ENCODE measurements at regions not wholly inside any gene's neighbourhood (a gene's known extent, or its start where the extent isn't known, plus 50 kb on each side); places are given as distances from the start of the nearest gene placed in this dataset.
A peak's percentile ranks its signal among the peaks of the same experiment; 100 is the strongest.

DNA sequence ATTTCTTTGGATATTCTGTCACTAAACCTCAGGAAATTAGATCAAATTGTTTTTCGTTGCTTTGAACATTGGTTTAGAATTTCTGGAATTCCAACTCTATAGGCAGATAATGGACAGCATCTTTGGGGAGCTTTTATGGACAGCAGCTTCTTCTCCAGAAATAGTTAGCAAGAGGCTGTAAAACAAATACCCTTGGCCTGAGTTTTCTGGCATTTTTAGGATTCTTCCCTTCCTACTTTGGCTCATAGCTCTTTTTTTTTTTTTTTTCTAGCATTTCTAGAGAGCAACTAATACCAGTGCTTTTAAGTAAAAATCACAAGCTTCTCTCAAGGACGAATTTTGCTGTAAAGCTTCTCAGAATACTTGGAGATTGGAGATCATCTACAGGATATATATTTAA, 169.8 kb upstream of the SPRY2 start:
- H3K36me3 ChIP-seq: no peaks in the 10 kb centered on the region
- no peak for DNase-seq (ENCODE audit: low spot score)
- H3K4me3 ChIP-seq: no peak overlapping the region
- H3K9me3 ChIP-seq: peaks cover 0 to 13% of the 10 kb centered on the region in 2 donors
- no peaks in the 10 kb centered on the region for H3K27me3 ChIP-seq
- no peak overlapping the region for H3K27ac ChIP-seq
- TF ChIP-seq, protein P1, sequence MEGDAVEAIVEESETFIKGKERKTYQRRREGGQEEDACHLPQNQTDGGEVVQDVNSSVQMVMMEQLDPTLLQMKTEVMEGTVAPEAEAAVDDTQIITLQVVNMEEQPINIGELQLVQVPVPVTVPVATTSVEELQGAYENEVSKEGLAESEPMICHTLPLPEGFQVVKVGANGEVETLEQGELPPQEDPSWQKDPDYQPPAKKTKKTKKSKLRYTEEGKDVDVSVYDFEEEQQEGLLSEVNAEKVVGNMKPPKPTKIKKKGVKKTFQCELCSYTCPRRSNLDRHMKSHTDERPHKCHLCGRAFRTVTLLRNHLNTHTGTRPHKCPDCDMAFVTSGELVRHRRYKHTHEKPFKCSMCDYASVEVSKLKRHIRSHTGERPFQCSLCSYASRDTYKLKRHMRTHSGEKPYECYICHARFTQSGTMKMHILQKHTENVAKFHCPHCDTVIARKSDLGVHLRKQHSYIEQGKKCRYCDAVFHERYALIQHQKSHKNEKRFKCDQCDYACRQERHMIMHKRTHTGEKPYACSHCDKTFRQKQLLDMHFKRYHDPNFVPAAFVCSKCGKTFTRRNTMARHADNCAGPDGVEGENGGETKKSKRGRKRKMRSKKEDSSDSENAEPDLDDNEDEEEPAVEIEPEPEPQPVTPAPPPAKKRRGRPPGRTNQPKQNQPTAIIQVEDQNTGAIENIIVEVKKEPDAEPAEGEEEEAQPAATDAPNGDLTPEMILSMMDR (IDR thresholded peaks at IDR 0.05): no peak
- no peaks in the 10 kb centered on the region for H3K4me1 ChIP-seq

GRCh38 chr13:80509264-80509663, 168.3 kb upstream of the SPRY2 start:
- H3K27me3 ChIP-seq: no peaks in the 10 kb centered on the region
- H3K4me1 ChIP-seq: no peaks in the 10 kb centered on the region
- TF ChIP-seq, protein P1 (IDR thresholded peaks at IDR 0.05): no peak
- no peak overlapping the region for H3K27ac ChIP-seq
- no peak overlapping the region for H3K4me3 ChIP-seq
- no peak for DNase-seq (ENCODE audit: low spot score)
- no peaks in the 10 kb centered on the region for H3K36me3 ChIP-seq
- peaks cover 0 to 18% of the 10 kb centered on the region in 2 donors for H3K9me3 ChIP-seq

GRCh38 chr13:80508031-80508430, 167.1 kb upstream of the SPRY2 start:
- Histone ChIP-seq H3K27me3 (no peaks in the 10 kb centered on the region), H3K4me1 (no peaks in the 10 kb centered on the region), H3K4me3 (no peak overlapping the region), H3K9me3 (peaks cover 0 to 18% of the 10 kb centered on the region in 2 donors), H3K36me3 (no peaks in the 10 kb centered on the region), H3K27ac (no peak overlapping the region)
- DNase-seq (ENCODE audit: low spot score): no peak
- TF ChIP-seq, protein P1 (IDR thresholded peaks at IDR 0.05): no peak

GRCh38 chr13:80504453-80504852, 163.5 kb upstream of the SPRY2 start:
- H3K9me3 ChIP-seq: peaks cover 0 to 18% of the 10 kb centered on the region in 2 donors
- H3K4me1 ChIP-seq: peaks cover 0 to 5% of the 10 kb centered on the region in 2 donors
- no peak for DNase-seq (ENCODE audit: low spot score)
- H3K36me3 ChIP-seq: no peaks in the 10 kb centered on the region
- TF ChIP-seq, protein P1 (IDR thresholded peaks at IDR 0.05): no peak
- H3K27ac ChIP-seq: peak overlapping the region in 1 of 2 donors; percentile 38
- no peaks in the 10 kb centered on the region for H3K27me3 ChIP-seq
- no peak overlapping the region for H3K4me3 ChIP-seq

- Histone ChIP-seq H3K36me3 (no peaks in the 10 kb centered on the region), H3K4me3 (no peak overlapping the region), H3K9me3 (peaks cover 0 to 18% of the 10 kb centered on the region in 2 donors), H3K27me3 (no peaks in the 10 kb centered on the region), H3K4me1 (peaks cover 0 to 5% of the 10 kb centered on the region in 2 donors), H3K27ac (peak overlapping the region in 1 of 2 donors; percentile 21)
- DNase-seq (ENCODE audit: low spot score): no peak
- TF ChIP-seq, protein P1 (IDR thresholded peaks at IDR 0.05): no peak
Measured at GRCh38 chr13:80502359-80502758, 161.4 kb upstream of the SPRY2 start.

DNA sequence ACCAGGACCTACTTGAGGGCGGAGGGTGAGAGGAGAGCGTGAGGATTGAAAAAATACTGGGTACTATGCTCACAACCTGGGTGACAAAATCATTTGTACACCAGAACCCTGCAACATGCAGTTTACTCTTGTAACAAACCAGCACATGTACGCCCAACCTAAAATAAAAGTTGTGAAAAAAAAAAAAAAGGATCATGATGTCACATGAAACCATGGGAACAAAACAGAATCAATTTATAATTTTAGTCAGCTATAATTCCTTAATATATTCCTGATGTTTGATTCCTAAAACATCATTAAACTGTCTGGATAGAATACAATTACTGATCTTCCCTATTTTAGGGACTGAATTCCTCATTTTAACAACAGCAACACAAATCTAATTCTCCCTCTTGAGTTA, 160.6 kb upstream of the SPRY2 start:
- Histone ChIP-seq H3K4me3 (no peak overlapping the region), H3K27ac (no peak overlapping the region), H3K27me3 (no peaks in the 10 kb centered on the region), H3K9me3 (peaks cover 0 to 18% of the 10 kb centered on the region in 2 donors), H3K36me3 (no peaks in the 10 kb centered on the region), H3K4me1 (peaks cover 0 to 5% of the 10 kb centered on the region in 2 donors)
- no peak for DNase-seq (ENCODE audit: low spot score)
- TF ChIP-seq, protein P1 (IDR thresholded peaks at IDR 0.05): no peak
